ENCODE measurements at regions not wholly inside any gene's neighbourhood (a gene's known extent, or its start where the extent isn't known, plus 50 kb on each side); places are given as distances from the start of the nearest gene placed in this dataset.

- TF ChIP-seq POLR2AphosphoS5 (IDR thresholded peaks at IDR 0.05; ENCODE audit: low read depth, low read length) (no peak), REST (IDR thresholded peaks at IDR 0.05; ENCODE audit: insufficient read depth in 1 of 2, low read depth in 2 of 2, low read length in 2 of 2) (no peak), FOXP2 (optimal IDR thresholded peaks at IDR 0.05; ENCODE audit: borderline replicate concordance, extremely low read depth, extremely low read length, insufficient read depth) (no peak), TAF1 (IDR thresholded peaks at IDR 0.05; ENCODE audit: borderline replicate concordance, insufficient read depth, low read length) (no peak)
Observed at GRCh38 chrX:94850811-94851210, 1176.8 kb downstream of the FAM133A start.
